T-cell (primary cell): ENCODE measurements at regions not wholly inside any gene's neighbourhood (a gene's known extent, or its start where the extent isn't known, plus 50 kb on each side); places are given as distances from the start of the nearest gene placed in this dataset.

Source experiments
- ATAC-seq, 4 experiments: fragments of 200-7000 bp in 3 of 4; fragments of 150-1000 bp in 1 of 4; cut with Tn5 transposase; replicated peaks in 1 of 4; 1 replicate in 3 of 4; 2 replicates in 1 of 4; pipeline ENCODE4 v1.10.0; 2021; ENCODE audit warnings: moderate library complexity in 3 of 4, mild to moderate bottlenecking in 2 of 4, moderate number of reproducible peaks in 1 of 4
- CTCF ChIA-PET, 2 donors: fragments of 300-600 bp; sonication (Branson Sonifier 250); formaldehyde crosslinking; loops; one replicate each; lab custom pipeline; 2022; ENCODE audit warnings: antibody characterized with exemption in 2 of 2; lab: Charles Lee
- POLR2A ChIA-PET, 2 donors: fragments of 300-600 bp; sonication (Branson Sonifier 250); formaldehyde crosslinking; loops; one replicate each; lab custom pipeline; 2022; ENCODE audit warnings: antibody characterized with exemption in 2 of 2; lab: Charles Lee
- DNase-seq, 35 experiments: peaks; one replicate each; pipeline versions ENCODE4 v3.0.0 to v3.0.0-alpha.2; 2013 to 2023
- H3K27ac ChIP-seq: one replicate; pipeline ENCODE4 v1.5.1; 2013; ENCODE audit warnings: low read length
- H3K27me3 ChIP-seq, 2 experiments: replicated peaks in 1 of 2; 1 replicate in 1 of 2; 2 replicates in 1 of 2; pipeline versions ENCODE4 v1.6.1 to v1.7.0; 2013; ENCODE audit warnings: low read length in 1 of 2, mixed read lengths in 1 of 2; ENCODE audit not compliant: control insufficient read depth in 2 of 2, insufficient read depth in 2 of 2; ENCODE audit errors: extremely low read depth in 1 of 2
- H3K36me3 ChIP-seq, 2 donors: 1 replicate in 1 of 2; 2 replicates in 1 of 2; pipeline versions ENCODE4 v1.6.1 to v1.7.0; 2013; ENCODE audit warnings: low read length in 1 of 2; ENCODE audit not compliant: control insufficient read depth in 2 of 2, insufficient read depth in 1 of 2; ENCODE audit errors: extremely low read depth in 1 of 2
- H3K4me1 ChIP-seq, 2 experiments: 1 replicate in 1 of 2; 2 replicates in 1 of 2; pipeline versions ENCODE4 v1.6.1 to v1.7.0; 2013; ENCODE audit warnings: low read length in 2 of 2, mixed read lengths in 1 of 2; ENCODE audit not compliant: insufficient read depth in 2 of 2, control insufficient read depth in 1 of 2; ENCODE audit errors: extremely low read depth in 1 of 2
- H3K4me3 ChIP-seq, 2 donors: 1 replicate in 1 of 2; 2 replicates in 1 of 2; pipeline versions ENCODE4 v1.5.1 to v1.7.0; 2013; ENCODE audit warnings: mild to moderate bottlenecking in 2 of 2, low read length in 1 of 2, moderate library complexity in 1 of 2; ENCODE audit not compliant: control insufficient read depth in 1 of 2; ENCODE audit errors: extremely low read depth in 1 of 2
- H3K9me3 ChIP-seq: 2 replicates; pipeline ENCODE4 v1.7.0; 2013
- H3K27ac Mint-ChIP-seq, 2 donors: one replicate each; pipeline ENCODE4 v1.8.0; 2020 to 2021; ENCODE audit warnings: mild to moderate bottlenecking in 2 of 2, mixed read lengths in 2 of 2
- H3K27me3 Mint-ChIP-seq, 2 donors: one replicate each; pipeline ENCODE4 v1.8.0; 2021 to 2022; ENCODE audit warnings: mixed read lengths in 2 of 2
- H3K36me3 Mint-ChIP-seq: one replicate; pipeline ENCODE4 v1.8.0; 2021; ENCODE audit warnings: mixed read lengths
- H3K4me1 Mint-ChIP-seq, 3 donors: one replicate each; pipeline ENCODE4 v1.8.0; 2020 to 2022; ENCODE audit warnings: mixed read lengths in 3 of 3, mild to moderate bottlenecking in 1 of 3
- H3K4me3 Mint-ChIP-seq, 3 donors: one replicate each; pipeline ENCODE4 v1.8.0; 2020 to 2022; ENCODE audit warnings: mild to moderate bottlenecking in 3 of 3, mixed read lengths in 3 of 3, moderate library complexity in 3 of 3
- H3K9me3 Mint-ChIP-seq, 3 donors: one replicate each; pipeline ENCODE4 v1.8.0; 2020 to 2022; ENCODE audit warnings: mixed read lengths in 3 of 3
- WGBS: methylation state at CpG from one replicate; pipeline ENCODE4 v1.1.5; 2013; ENCODE audit warnings: missing lambda C conversion rate; ENCODE audit not compliant: insufficient coverage; 5-methylcytosine and 5-hydroxymethylcytosine counted together

DNA sequence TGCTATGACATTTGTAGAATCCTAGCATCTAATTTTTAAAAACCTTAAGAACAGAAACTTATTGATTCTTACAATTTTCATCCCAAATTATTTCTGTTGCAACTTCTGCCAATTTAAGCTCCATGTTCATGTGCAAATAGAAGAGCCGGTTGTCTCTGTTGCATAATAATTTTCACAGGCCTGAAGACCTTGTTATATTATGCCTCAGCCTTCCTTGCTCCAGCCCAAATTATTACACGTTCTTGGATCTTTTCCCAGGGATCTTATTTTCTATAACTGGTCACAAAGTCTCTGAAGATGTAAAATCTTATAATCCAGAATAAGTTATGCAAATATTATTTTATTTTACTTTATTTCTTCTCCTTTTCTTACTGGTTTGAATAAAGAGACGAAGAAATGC lies 210.7 kb upstream of the DPH6 start:
- peaks cover 4 to 10% of the 10 kb centered on the region in 2 donors for H3K27me3 Mint-ChIP-seq

DNA sequence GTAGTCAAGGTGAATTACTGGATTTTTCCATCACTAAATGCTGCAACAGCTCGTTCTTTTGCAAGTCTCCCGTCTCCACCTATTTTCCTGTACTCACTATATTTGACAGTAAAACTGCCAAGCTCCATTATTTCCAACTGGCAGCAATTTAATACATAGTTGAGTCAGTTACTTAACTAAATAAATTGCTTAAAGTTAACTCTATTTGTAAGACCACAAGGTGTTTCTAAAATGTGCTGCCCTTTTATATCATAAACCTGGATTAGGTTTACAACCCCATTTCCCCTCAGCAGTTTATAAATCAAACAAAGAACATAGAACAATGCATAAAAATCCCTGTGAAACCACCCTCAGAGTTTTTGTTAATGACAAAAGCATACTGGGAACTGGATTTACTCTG lies 211.4 kb upstream of the DPH6 start:
- Histone ChIP-seq H3K36me3 (no peaks in the 10 kb centered on the region), H3K4me1 (no peaks in the 10 kb centered on the region), H3K27ac (no peak overlapping the region), H3K27me3 (no peaks in the 10 kb centered on the region), H3K9me3 (no peaks in the 10 kb centered on the region), H3K4me3 (no peak overlapping the region)
- no peak for ATAC-seq
- Mint-ChIP-seq H3K4me1 (no peaks in the 10 kb centered on the region), H3K36me3 (no peaks in the 10 kb centered on the region), H3K27me3 (peaks cover 4 to 10% of the 10 kb centered on the region in 2 donors), H3K9me3 (no peaks in the 10 kb centered on the region), H3K27ac (no peak overlapping the region), H3K4me3 (no peak overlapping the region)
- CTCF ChIA-PET: no interaction called here
- no peak for DNase-seq
- POLR2A ChIA-PET: no interaction called here
- no CpG with 5 or more reads among the region's 2 CpGs for WGBS

More for the DNA sequence above, 210.7 kb upstream of the DPH6 start:
- H3K27ac Mint-ChIP-seq: no peak overlapping the region
- Histone ChIP-seq H3K27me3 (no peaks in the 10 kb centered on the region), H3K36me3 (no peaks in the 10 kb centered on the region), H3K9me3 (no peaks in the 10 kb centered on the region), H3K4me3 (no peak overlapping the region), H3K4me1 (peaks cover 0 to 1% of the 10 kb centered on the region in 2 experiments), H3K27ac (no peak overlapping the region)
- H3K9me3 Mint-ChIP-seq: no peaks in the 10 kb centered on the region
- DNase-seq: no peak
- no peak overlapping the region for H3K4me3 Mint-ChIP-seq
- WGBS: 75% methylated on average over 1 of the region's 3 CpGs
- no peak for ATAC-seq
- H3K4me1 Mint-ChIP-seq: peaks cover 0 to 2% (median 0%) of the 10 kb centered on the region in 3 donors
- ChIA-PET CTCF (no interaction called here), POLR2A (no interaction called here)
- H3K36me3 Mint-ChIP-seq: no peaks in the 10 kb centered on the region

- DNase-seq (no peak), ATAC-seq (no peak)
- CTCF ChIA-PET: interaction anchor here in 1 of 2 donors (0.6 kb wide), 1 partner anchor 718 kb away, joined by 3 read pairs; no protein-coding TSS in a partner anchor
- POLR2A ChIA-PET: no interaction called here
- H3K27me3 ChIP-seq: no peaks in the 10 kb centered on the region
- no peaks in the 10 kb centered on the region for H3K9me3 ChIP-seq
- no peak overlapping the region for H3K27ac Mint-ChIP-seq
- H3K4me1 Mint-ChIP-seq: no peaks in the 10 kb centered on the region
- no peak overlapping the region for H3K27ac ChIP-seq
- H3K4me1 ChIP-seq: no peaks in the 10 kb centered on the region
- no peaks in the 10 kb centered on the region for H3K36me3 Mint-ChIP-seq
- H3K36me3 ChIP-seq: no peaks in the 10 kb centered on the region
- peaks cover 4 to 10% of the 10 kb centered on the region in 2 donors for H3K27me3 Mint-ChIP-seq
- no peak overlapping the region for H3K4me3 ChIP-seq
- no peak overlapping the region for H3K4me3 Mint-ChIP-seq
- no peaks in the 10 kb centered on the region for H3K9me3 Mint-ChIP-seq
- WGBS: 88% methylated on average over 1 of the region's 3 CpGs
Observed at GRCh38 chr15:35757765-35758164, 211.8 kb upstream of the DPH6 start.

GRCh38 chr15:35764661-35765519 lies 218.9 kb upstream of the DPH6 start:
- Histone ChIP-seq H3K4me3 (no peak overlapping the region), H3K4me1 (no peaks in the 10 kb centered on the region), H3K27ac (no peak overlapping the region), H3K36me3 (no peaks in the 10 kb centered on the region), H3K9me3 (no peaks in the 10 kb centered on the region), H3K27me3 (no peaks in the 10 kb centered on the region)
- Mint-ChIP-seq H3K4me1 (no peaks in the 10 kb centered on the region), H3K4me3 (no peak overlapping the region), H3K36me3 (no peaks in the 10 kb centered on the region), H3K27me3 (peaks cover 0 to 4% of the 10 kb centered on the region in 2 donors), H3K9me3 (no peaks in the 10 kb centered on the region), H3K27ac (no peak overlapping the region)
- WGBS: 83% methylated on average over 2 of the region's 5 CpGs
- ChIA-PET CTCF (interaction anchor here in 1 of 2 donors (0.5 kb wide), 1 partner anchor 834 kb away, joined by 3 read pairs; no protein-coding TSS in a partner anchor), POLR2A (no interaction called here)
- no peak for ATAC-seq
- no peak for DNase-seq

DNA sequence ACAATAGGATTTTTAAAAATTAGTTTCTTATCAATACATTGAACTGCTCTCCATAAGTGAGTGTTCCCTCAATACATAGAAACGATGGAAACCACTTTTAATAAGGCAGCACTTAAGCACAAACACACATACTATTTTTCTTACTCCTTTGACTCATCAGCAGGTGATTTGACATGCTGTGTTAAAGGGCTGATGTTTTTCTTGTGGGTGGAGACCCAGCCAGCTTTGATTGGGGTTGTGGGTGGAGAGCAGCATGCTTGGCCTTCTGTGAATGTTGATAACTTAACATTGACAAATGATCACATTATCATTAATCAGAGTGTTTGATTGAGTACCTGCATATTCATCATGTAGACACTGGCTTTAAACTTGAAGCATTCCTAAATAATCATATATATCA lies 223.0 kb upstream of the DPH6 start:
- Histone ChIP-seq H3K27ac (no peak overlapping the region), H3K36me3 (no peaks in the 10 kb centered on the region), H3K9me3 (no peaks in the 10 kb centered on the region), H3K4me3 (no peak overlapping the region), H3K27me3 (no peaks in the 10 kb centered on the region), H3K4me1 (no peaks in the 10 kb centered on the region)
- ChIA-PET CTCF (no interaction called here), POLR2A (interaction anchor here in 1 of 2 donors (0.6 kb wide), 1 partner anchor 985 kb away, joined by 12 read pairs; no protein-coding TSS in a partner anchor)
- no peaks in the 10 kb centered on the region for H3K36me3 Mint-ChIP-seq
- no CpG with 5 or more reads among the region's 1 CpG for WGBS
- no peaks in the 10 kb centered on the region for H3K4me1 Mint-ChIP-seq
- no peak for DNase-seq
- peaks cover 0 to 4% of the 10 kb centered on the region in 2 donors for H3K27me3 Mint-ChIP-seq
- no peak overlapping the region for H3K4me3 Mint-ChIP-seq
- ATAC-seq: no peak
- no peak overlapping the region for H3K27ac Mint-ChIP-seq
- H3K9me3 Mint-ChIP-seq: peaks cover 0 to 4% (median 0%) of the 10 kb centered on the region in 3 donors

GRCh38 chr15:35769656-35770055 lies 223.7 kb upstream of the DPH6 start:
- Mint-ChIP-seq H3K9me3 (peaks cover 0 to 4% (median 0%) of the 10 kb centered on the region in 3 donors), H3K27ac (no peak overlapping the region), H3K27me3 (peaks cover 0 to 4% of the 10 kb centered on the region in 2 donors), H3K4me3 (no peak overlapping the region), H3K36me3 (no peaks in the 10 kb centered on the region), H3K4me1 (no peaks in the 10 kb centered on the region)
- H3K4me3 ChIP-seq: no peak overlapping the region
- ATAC-seq (no peak), DNase-seq (no peak)
- WGBS: 60% methylated on average over 1 of the region's 2 CpGs
- no peak overlapping the region for H3K27ac ChIP-seq
- ChIA-PET CTCF (no interaction called here), POLR2A (interaction anchor here in 1 of 2 donors (0.5 kb wide), 1 partner anchor 1153 kb away, joined by 3 read pairs; no protein-coding TSS in a partner anchor)
- H3K27me3 ChIP-seq: no peaks in the 10 kb centered on the region
- H3K9me3 ChIP-seq: no peaks in the 10 kb centered on the region
- H3K4me1 ChIP-seq: no peaks in the 10 kb centered on the region
- no peaks in the 10 kb centered on the region for H3K36me3 ChIP-seq
